ENCODE measurements at regions not wholly inside any gene's neighbourhood (a gene's known extent, or its start where the extent isn't known, plus 50 kb on each side); places are given as distances from the start of the nearest gene placed in this dataset.
"Not testable (repeated sequence)": the region's sequence is repeated elsewhere in the genome, so short reads cannot be mapped to it uniquely, and the experiment has no call there.

GRCh38 chr21:24636696-24637095, 970.6 kb downstream of the MRPL39 start:
- no peak for DNase-seq (ENCODE audit: low read depth in 2 of 3, low spot score in 2 of 3)

DNA sequence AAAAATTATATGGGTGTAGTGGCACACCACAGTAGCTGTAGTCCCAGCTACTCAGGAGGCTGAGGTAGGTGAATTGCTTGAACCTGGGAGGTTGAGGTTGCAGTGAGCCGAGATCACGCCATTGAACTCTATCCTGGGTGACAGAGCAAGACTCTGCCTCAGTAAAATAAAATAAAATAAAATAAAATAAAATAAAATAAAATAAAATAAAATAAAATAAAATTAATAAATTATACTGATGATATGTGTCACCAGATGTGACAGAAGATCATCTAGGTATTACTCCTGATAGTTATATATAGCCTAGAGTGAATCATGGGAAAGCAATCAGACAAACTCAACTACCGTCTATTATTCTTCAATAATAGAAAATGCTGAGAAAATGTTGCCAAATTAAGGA, 972.5 kb downstream of the MRPL39 start:
- no peak for DNase-seq (ENCODE audit: low read depth in 2 of 3, low spot score in 2 of 3)

GRCh38 chr21:24628536-24628935, 978.7 kb downstream of the MRPL39 start:
- no peak for DNase-seq (ENCODE audit: low read depth in 2 of 3, low spot score in 2 of 3)

DNA sequence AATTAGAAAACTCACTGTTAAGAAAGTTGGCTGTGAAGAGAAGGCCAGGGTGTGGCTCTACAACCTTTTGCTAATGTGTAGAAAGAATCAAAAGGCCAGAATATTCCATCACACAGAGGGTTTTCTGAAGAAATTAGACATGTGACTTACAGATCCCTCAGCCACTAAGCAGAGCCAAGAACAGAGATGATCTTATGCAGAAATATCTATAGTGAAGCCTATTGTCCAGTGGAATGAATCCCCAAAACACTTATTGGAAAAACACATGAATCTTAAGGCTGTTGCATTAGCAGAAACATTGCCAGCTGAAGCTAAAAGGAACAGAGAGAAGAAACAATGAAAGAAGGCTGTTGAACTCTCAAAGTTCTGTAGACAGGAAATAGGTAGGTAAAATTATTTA, 979.2 kb downstream of the MRPL39 start:
- DNase-seq (ENCODE audit: low read depth in 2 of 3, low spot score in 2 of 3): no peak

GRCh38 chr21:24617819-24618218, 989.5 kb downstream of the MRPL39 start:
- no peak for DNase-seq (ENCODE audit: low read depth in 2 of 3, low spot score in 2 of 3)

DNA sequence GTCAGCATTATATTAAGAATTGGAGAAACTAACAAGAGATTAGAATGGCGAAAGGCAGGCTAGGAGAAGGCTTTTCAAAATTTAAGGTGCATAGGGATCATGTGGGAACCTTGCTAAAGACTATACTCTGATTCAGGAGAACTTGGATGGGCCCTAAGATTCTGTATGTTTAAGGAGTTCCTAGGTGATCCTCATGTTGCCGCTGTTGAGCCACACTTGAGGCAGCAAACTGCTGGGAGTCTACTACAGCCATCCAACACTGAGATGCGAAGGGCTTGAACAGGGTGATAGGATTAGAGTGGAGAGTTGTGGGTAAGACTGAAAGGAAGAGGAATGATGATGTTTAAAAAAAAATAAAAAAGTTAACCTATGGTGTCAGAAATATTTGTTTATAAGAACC, 1013.2 kb downstream of the MRPL39 start:
- DNase-seq (ENCODE audit: low read depth in 2 of 3, low spot score in 2 of 3): no peak

- DNase-seq (ENCODE audit: low read depth in 2 of 3, low spot score in 2 of 3): no peak
Measured at GRCh38 chr21:24590261-24590660, 1017.0 kb downstream of the MRPL39 start.

DNA sequence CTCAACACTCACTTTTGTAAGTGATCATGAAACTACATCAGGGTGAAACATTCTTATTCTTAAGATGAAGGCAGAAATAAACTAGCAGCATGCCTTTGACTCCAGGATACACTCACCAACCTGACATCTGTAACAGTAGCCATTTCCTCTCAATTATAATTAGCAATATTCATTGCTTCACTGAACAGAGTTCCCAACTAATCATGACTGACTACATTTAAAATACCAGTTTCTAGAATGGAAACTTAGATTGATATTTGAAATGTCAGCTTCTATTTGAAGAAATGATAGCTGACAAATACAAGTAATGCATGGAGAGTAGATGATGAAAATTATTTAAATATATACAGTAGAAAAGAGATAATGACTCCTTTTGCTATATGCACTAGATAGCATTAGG, 1023.8 kb downstream of the MRPL39 start:
- DNase-seq (ENCODE audit: low read depth in 2 of 3, low spot score in 2 of 3): no peak

GRCh38 chr21:24577301-24577700, 1030.0 kb downstream of the MRPL39 start:
- DNase-seq (ENCODE audit: low read depth in 2 of 3, low spot score in 2 of 3): no peak

- DNase-seq (ENCODE audit: low read depth in 2 of 3, low spot score in 2 of 3): no peak
Measured at GRCh38 chr21:24561291-24561690, 1046.0 kb downstream of the MRPL39 start.

DNA sequence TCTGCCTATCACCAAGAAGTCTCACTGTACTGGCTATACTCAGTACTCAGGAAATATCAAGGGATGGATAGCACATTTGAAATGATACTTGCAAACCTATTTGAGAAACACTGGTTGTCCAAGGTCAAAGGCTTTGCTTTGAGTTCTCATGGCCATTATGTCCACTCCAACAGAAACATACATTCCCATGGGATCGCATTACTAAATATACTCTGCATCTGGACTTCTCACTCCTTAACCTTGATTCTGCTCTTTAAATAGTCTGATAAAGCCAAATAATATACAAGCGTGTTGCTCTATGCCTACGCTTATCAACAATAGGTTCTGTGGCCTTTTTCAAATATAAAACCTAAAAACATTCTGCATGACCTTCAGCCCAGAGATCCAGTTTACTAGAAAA, 1054.8 kb downstream of the MRPL39 start:
- DNase-seq (ENCODE audit: low read depth in 2 of 3, low spot score in 2 of 3): no peak

DNA sequence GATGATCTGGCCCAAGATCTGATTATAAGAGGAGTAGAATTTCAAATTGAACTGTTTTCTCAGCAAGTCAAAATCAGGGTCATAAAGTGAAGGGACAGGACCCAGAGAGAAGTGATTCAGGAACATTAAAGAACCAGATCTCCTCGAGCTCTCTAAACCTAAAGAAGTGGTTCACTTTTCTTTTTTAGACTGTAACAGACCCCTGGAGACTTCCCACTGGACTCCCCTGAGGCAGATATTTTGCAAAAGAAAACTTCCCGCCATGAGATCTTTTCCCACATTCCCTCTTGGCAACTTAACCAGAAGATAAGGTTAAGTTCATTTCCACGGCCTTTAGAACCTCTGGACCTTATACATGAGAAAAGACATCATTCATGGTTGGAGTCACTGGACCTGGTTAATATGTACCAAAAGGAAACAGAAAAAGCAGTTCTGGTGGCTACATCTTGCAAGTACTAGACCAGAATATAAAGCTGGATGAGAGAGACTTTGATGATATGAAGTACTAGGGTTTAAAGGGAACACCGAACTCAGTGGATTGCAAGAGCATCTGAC, 1061.4 kb downstream of the MRPL39 start:
- no peak for DNase-seq (ENCODE audit: low read depth in 2 of 3, low spot score in 2 of 3)

- DNase-seq (ENCODE audit: low read depth in 2 of 3, low spot score in 2 of 3): peak in 1 of 3 donors; percentile 29
Measured at GRCh38 chr21:24514081-24514733, 1093.1 kb downstream of the MRPL39 start.

GRCh38 chr21:24509131-24509530, 1098.2 kb downstream of the MRPL39 start:
- no peak for DNase-seq (ENCODE audit: low read depth in 2 of 3, low spot score in 2 of 3)

- DNase-seq (ENCODE audit: low read depth in 2 of 3, low spot score in 2 of 3): no peak
Measured at GRCh38 chr21:24486973-24487372, 1120.3 kb downstream of the MRPL39 start.

DNA sequence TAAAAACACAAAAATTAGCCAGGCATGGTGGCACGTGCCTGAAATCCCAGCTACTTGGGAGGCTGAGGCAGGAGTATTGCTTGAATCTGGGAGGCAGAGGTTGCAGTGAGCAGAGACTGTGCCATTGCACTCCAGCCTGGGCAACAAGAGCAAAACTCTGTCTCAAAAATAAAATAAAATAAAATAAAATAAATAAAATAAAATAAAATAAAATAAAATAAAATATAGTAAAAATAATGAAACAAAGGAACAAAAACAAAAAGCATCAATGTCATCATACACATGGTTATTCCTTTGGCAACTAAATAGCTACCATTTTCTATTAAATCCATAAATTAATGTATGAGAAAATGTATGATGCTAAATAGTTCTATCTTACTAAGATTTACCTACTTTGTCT, 1123.9 kb downstream of the MRPL39 start:
- DNase-seq (ENCODE audit: low read depth in 2 of 3, low spot score in 2 of 3): not testable (repeated sequence)

- peak in 1 of 3 donors; percentile 35 for DNase-seq (ENCODE audit: low read depth in 2 of 3, low spot score in 2 of 3)
Measured at GRCh38 chr21:24470852-24471251, 1136.4 kb downstream of the MRPL39 start.

DNA sequence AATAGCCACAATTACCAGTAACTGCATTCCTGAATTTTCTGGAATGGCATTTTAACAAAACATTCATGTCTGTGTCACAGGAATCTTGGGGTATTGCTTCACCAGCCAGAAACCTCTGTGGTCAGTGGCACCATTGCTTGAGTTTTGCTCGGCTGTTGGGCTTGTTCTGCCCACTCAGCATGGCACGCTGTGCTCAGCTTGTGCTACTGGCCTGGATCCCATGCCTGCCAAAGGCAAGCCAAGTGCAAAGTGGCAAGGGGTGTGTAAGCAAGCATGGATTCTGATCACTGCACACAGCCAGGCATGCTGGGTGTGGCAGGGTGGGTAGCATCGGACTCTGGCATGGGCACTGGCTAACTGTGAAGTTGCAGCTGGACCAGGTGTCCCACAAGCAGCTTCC, 1150.9 kb downstream of the MRPL39 start:
- no peak for DNase-seq (ENCODE audit: low read depth in 2 of 3, low spot score in 2 of 3)

DNA sequence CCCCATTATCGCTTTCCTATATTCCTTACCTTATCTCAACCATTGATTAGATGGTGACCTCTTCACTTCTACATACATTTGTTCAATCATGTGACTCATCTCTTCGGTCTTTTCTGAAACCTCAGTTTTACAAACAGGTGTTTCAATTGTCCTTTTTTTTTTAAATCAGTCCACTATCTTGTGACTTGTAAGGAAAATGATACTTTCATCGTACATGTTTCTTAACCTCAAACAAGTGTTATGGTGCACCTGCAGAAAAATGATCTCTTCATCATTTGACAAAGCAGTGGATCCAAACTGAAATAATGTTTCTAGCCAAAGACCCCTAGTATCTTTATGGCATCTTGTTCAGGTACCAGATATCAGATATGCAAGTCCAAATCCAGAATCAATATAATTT, 1157.2 kb downstream of the MRPL39 start:
- no peak for DNase-seq (ENCODE audit: low read depth in 2 of 3, low spot score in 2 of 3)

GRCh38 chr21:24445517-24445916, 1161.8 kb downstream of the MRPL39 start:
- DNase-seq (ENCODE audit: low read depth in 2 of 3, low spot score in 2 of 3): no peak

DNA sequence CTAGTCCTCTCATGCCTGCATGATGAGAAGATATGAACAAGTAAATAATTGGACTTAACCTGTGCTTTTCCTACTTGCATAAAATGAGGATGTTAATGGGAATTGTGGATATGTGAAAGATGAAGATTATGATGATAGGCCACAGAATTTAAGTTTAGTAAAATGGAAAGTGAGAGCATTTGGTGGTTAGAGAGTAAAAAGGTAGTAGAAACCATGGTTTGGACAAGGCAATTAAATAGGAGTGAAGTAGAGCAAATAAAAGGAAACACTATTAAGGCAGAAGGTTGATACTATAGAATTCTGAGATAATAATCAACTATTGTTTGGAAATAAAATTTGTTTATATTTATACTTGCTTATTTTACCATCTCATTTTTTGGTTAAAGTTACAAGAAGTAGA, 1162.5 kb downstream of the MRPL39 start:
- DNase-seq (ENCODE audit: low read depth in 2 of 3, low spot score in 2 of 3): no peak

- no peak for DNase-seq (ENCODE audit: low read depth in 2 of 3, low spot score in 2 of 3)
Measured at GRCh38 chr21:24436236-24436635, 1171.0 kb downstream of the MRPL39 start.
